ENCODE measurements at regions not wholly inside any gene's neighbourhood (a gene's known extent, or its start where the extent isn't known, plus 50 kb on each side); places are given as distances from the start of the nearest gene placed in this dataset.

DNA sequence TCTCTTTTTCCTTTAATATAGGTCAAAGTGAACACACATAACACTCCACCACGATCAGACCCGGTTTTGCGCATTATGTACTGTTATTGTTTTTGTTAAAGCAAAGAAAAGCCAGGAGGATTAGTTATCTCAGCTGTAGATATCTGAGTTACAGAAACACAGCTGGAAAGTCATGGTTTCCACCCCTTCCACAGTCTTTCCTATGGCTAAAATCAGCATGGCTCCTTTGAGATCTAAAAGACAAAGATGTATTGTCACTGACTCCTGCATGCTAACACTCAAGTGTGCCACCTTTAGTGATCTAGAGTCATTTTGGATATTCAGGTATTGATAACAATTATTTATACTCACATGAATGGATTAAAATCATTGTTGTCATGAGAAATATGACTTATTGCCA lies 260.0 kb downstream of the FIGN start:
- POLR2A ChIA-PET: no interaction called here
- TF ChIP-seq RFX5 (IDR thresholded peaks at IDR 0.05) (no peak), PHF8 (IDR thresholded peaks at IDR 0.05; ENCODE audit: borderline replicate concordance, low read depth) (no peak), MAX (IDR thresholded peaks at IDR 0.05) (no peak)
- TF ChIP-seq, protein P1, sequence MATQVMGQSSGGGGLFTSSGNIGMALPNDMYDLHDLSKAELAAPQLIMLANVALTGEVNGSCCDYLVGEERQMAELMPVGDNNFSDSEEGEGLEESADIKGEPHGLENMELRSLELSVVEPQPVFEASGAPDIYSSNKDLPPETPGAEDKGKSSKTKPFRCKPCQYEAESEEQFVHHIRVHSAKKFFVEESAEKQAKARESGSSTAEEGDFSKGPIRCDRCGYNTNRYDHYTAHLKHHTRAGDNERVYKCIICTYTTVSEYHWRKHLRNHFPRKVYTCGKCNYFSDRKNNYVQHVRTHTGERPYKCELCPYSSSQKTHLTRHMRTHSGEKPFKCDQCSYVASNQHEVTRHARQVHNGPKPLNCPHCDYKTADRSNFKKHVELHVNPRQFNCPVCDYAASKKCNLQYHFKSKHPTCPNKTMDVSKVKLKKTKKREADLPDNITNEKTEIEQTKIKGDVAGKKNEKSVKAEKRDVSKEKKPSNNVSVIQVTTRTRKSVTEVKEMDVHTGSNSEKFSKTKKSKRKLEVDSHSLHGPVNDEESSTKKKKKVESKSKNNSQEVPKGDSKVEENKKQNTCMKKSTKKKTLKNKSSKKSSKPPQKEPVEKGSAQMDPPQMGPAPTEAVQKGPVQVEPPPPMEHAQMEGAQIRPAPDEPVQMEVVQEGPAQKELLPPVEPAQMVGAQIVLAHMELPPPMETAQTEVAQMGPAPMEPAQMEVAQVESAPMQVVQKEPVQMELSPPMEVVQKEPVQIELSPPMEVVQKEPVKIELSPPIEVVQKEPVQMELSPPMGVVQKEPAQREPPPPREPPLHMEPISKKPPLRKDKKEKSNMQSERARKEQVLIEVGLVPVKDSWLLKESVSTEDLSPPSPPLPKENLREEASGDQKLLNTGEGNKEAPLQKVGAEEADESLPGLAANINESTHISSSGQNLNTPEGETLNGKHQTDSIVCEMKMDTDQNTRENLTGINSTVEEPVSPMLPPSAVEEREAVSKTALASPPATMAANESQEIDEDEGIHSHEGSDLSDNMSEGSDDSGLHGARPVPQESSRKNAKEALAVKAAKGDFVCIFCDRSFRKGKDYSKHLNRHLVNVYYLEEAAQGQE (IDR thresholded peaks at IDR 0.05): no peak
- Histone ChIP-seq H3K9me3 (no peaks in the 10 kb centered on the region), H3K4me3 (no peak overlapping the region), H3K4me2 (no peak overlapping the region), H3K27ac (no peak overlapping the region), H3K4me1 (no peaks in the 10 kb centered on the region)
- FAIRE-seq (no peak), DNase-seq (ENCODE audit: low read depth in 1 of 2, low spot score in 1 of 2) (no peak), ATAC-seq (no peak)
- CTCF ChIA-PET: no interaction called here
- 90% methylated on average over 3 of the region's 3 CpGs for WGBS (ENCODE audit: missing lambda C conversion rate)

DNA sequence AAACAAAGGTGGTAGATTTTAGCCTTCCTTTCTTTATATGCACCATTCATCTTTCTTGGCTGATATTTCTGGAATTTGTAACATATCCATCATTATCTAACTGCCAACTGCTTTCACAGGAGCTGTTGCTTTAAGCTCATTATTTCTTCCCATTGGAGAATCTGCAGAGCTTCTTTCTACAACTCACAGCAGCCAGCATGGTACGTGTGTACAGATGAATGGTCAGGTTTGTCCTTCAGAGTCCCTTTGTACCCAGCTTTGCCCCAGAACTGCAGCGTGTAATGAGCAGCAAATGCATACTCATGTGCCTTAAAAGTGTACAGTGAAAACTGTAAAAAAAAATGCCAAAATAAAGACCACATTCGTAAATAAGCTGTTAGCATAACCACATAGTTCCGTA lies 260.9 kb downstream of the FIGN start:
- no peak for FAIRE-seq

More for the DNA sequence above, 260.9 kb downstream of the FIGN start:
- Histone ChIP-seq H3K4me1 (no peaks in the 10 kb centered on the region), H3K4me3 (no peak overlapping the region), H3K4me2 (no peak overlapping the region), H3K27ac (no peak overlapping the region), H3K9me3 (no peaks in the 10 kb centered on the region)
- no peak for TF ChIP-seq USF2 (IDR thresholded peaks at IDR 0.05)
- TF ChIP-seq MAFK (IDR thresholded peaks at IDR 0.05; ENCODE audit: partially characterized antibody): no peak
- no peak for TF ChIP-seq BCL3 (IDR thresholded peaks at IDR 0.05)
- TF ChIP-seq, protein P2, sequence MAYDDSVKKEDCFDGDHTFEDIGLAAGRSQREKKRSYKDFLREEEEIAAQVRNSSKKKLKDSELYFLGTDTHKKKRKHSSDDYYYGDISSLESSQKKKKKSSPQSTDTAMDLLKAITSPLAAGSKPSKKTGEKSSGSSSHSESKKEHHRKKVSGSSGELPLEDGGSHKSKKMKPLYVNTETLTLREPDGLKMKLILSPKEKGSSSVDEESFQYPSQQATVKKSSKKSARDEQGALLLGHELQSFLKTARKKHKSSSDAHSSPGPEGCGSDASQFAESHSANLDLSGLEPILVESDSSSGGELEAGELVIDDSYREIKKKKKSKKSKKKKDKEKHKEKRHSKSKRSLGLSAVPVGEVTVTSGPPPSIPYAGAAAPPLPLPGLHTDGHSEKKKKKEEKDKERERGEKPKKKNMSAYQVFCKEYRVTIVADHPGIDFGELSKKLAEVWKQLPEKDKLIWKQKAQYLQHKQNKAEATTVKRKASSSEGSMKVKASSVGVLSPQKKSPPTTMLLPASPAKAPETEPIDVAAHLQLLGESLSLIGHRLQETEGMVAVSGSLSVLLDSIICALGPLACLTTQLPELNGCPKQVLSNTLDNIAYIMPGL (CRISPR knock-in tag; IDR thresholded peaks at IDR 0.05; ENCODE audit: borderline replicate concordance): no peak
- no peak for TF ChIP-seq POLR2A (IDR thresholded peaks at IDR 0.05; ENCODE audit: low read length)
- TF ChIP-seq EP300 (IDR thresholded peaks at IDR 0.05): no peak
- no peak for TF ChIP-seq GATA3 (IDR thresholded peaks at IDR 0.05; ENCODE audit: borderline replicate concordance)
- no peak for TF ChIP-seq NR3C1 (IDR thresholded peaks at IDR 0.05)
- TF ChIP-seq JUN (IDR thresholded peaks at IDR 0.05): no peak
- no peak for TF ChIP-seq CBX8 (IDR thresholded peaks at IDR 0.05)
- TF ChIP-seq RFX5 (IDR thresholded peaks at IDR 0.05): no peak
- no peak for TF ChIP-seq ELK1 (IDR thresholded peaks at IDR 0.05; ENCODE audit: low read depth, low read length)
- TF ChIP-seq RCOR1 (IDR thresholded peaks at IDR 0.05; ENCODE audit: low read depth, low read length): no peak
- no peak for TF ChIP-seq EHF (CRISPR knock-in tag; IDR thresholded peaks at IDR 0.05)
- TF ChIP-seq PHF8 (IDR thresholded peaks at IDR 0.05; ENCODE audit: borderline replicate concordance, low read depth): no peak
- TF ChIP-seq, protein P3, sequence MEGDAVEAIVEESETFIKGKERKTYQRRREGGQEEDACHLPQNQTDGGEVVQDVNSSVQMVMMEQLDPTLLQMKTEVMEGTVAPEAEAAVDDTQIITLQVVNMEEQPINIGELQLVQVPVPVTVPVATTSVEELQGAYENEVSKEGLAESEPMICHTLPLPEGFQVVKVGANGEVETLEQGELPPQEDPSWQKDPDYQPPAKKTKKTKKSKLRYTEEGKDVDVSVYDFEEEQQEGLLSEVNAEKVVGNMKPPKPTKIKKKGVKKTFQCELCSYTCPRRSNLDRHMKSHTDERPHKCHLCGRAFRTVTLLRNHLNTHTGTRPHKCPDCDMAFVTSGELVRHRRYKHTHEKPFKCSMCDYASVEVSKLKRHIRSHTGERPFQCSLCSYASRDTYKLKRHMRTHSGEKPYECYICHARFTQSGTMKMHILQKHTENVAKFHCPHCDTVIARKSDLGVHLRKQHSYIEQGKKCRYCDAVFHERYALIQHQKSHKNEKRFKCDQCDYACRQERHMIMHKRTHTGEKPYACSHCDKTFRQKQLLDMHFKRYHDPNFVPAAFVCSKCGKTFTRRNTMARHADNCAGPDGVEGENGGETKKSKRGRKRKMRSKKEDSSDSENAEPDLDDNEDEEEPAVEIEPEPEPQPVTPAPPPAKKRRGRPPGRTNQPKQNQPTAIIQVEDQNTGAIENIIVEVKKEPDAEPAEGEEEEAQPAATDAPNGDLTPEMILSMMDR (IDR thresholded peaks at IDR 0.05): no peak
- no peak for TF ChIP-seq FOSL2 (IDR thresholded peaks at IDR 0.05)
- TF ChIP-seq FOSL2 (CRISPR knock-in tag; IDR thresholded peaks at IDR 0.05): no peak
- no peak for TF ChIP-seq NPAS2 (CRISPR knock-in tag; IDR thresholded peaks at IDR 0.05; ENCODE audit: borderline replicate concordance)
- POLR2A ChIA-PET: no interaction called here
- 75% methylated on average over 4 of the region's 4 CpGs for WGBS (ENCODE audit: missing lambda C conversion rate)
- ATAC-seq (no peak), DNase-seq (ENCODE audit: low read depth in 1 of 2, low spot score in 1 of 2) (no peak)
- CTCF ChIA-PET: interaction anchor here (1.1 kb wide), 1 partner anchor 228 kb away, joined by 3 read pairs; no protein-coding TSS in a partner anchor

Data from A549 (cell line).